ENCODE measurements at regions not wholly inside any gene's neighbourhood (a gene's known extent, or its start where the extent isn't known, plus 50 kb on each side); places are given as distances from the start of the nearest gene placed in this dataset.
A peak's percentile ranks its signal among the peaks of the same experiment; 100 is the strongest.

DNA sequence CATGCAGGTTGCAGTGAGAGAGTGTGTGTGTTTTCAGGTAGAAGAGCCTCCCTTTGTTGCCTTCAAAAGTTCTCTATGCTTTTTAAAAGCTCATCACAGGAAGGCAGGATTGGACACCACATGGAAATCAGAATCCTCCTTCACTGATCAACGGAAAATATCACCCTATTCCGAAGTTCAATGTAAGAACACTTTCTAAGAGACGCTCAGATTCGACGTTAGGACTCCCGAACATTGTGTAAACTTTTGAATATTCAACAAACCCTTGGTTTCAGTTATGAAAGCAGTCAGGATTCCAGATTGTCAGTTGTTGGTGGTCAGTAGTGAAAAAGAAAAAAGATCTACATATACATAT, 561.4 kb upstream of the ID2 start:
- H3K4me3 Mint-ChIP-seq, result no peak overlapping the region

GRCh38 chr2:8121022-8121825, 560.6 kb upstream of the ID2 start:
- Histone ChIP-seq H3K36me3 (ENCODE audit: control insufficient read depth, insufficient read depth, low read length) (no peaks in the 10 kb centered on the region), H3K9ac (ENCODE audit: extremely low read depth, low read length, poor library complexity, severe bottlenecking) (no peak overlapping the region), H3K4me3 (ENCODE audit: low read length) (no peak overlapping the region), H3K27ac (ENCODE audit: low read depth, low read length) (no peak overlapping the region), H3K4me1 (ENCODE audit: control insufficient read depth, insufficient read depth, low read length) (no peaks in the 10 kb centered on the region), H3K9me3 (ENCODE audit: control insufficient read depth, low read length) (no peaks in the 10 kb centered on the region), H3K27me3 (ENCODE audit: control insufficient read depth, insufficient read depth, low read length, poor library complexity, severe bottlenecking) (no peaks in the 10 kb centered on the region)
- no peak overlapping the region for H3K4me3 Mint-ChIP-seq
- H3K4me1 Mint-ChIP-seq, result peaks cover 14% of the 10 kb centered on the region
- DNase-seq, result no peak
- H3K27me3 Mint-ChIP-seq (ENCODE audit: insufficient read depth), result no peaks in the 10 kb centered on the region
- no peaks in the 10 kb centered on the region for H3K9me3 Mint-ChIP-seq
- H3K27ac Mint-ChIP-seq, result no peak overlapping the region
- H3K36me3 Mint-ChIP-seq (ENCODE audit: low read depth), result no peaks in the 10 kb centered on the region
- no peak for TF ChIP-seq CTCF (conservative IDR thresholded peaks at IDR 0.05)
- 93 to 94% methylated on average over 6 to 10 of the region's 10 CpGs for WGBS, 2 experiments (ENCODE audit: insufficient coverage in 1 of 2, insufficient read length in 1 of 2)

More for the DNA sequence above, 561.4 kb upstream of the ID2 start:
- H3K36me3 ChIP-seq (ENCODE audit: control insufficient read depth, insufficient read depth, low read length), result no peaks in the 10 kb centered on the region
- H3K27me3 ChIP-seq (ENCODE audit: control insufficient read depth, insufficient read depth, low read length, poor library complexity, severe bottlenecking), result no peaks in the 10 kb centered on the region
- no peak overlapping the region for H3K27ac Mint-ChIP-seq
- no peak overlapping the region for H3K4me3 ChIP-seq (ENCODE audit: low read length)
- no peak for DNase-seq
- peaks cover 14% of the 10 kb centered on the region for H3K4me1 Mint-ChIP-seq
- no peaks in the 10 kb centered on the region for H3K4me1 ChIP-seq (ENCODE audit: control insufficient read depth, insufficient read depth, low read length)
- no peak for TF ChIP-seq CTCF (conservative IDR thresholded peaks at IDR 0.05)
- H3K9ac ChIP-seq (ENCODE audit: extremely low read depth, low read length, poor library complexity, severe bottlenecking), result no peak overlapping the region
- H3K36me3 Mint-ChIP-seq (ENCODE audit: low read depth), result no peaks in the 10 kb centered on the region
- H3K9me3 Mint-ChIP-seq, result no peaks in the 10 kb centered on the region
- H3K27me3 Mint-ChIP-seq (ENCODE audit: insufficient read depth), result no peaks in the 10 kb centered on the region
- no peaks in the 10 kb centered on the region for H3K9me3 ChIP-seq (ENCODE audit: control insufficient read depth, low read length)
- H3K27ac ChIP-seq (ENCODE audit: low read depth, low read length), result peak overlapping the region; percentile 86
- WGBS, 2 experiments (ENCODE audit: insufficient coverage in 1 of 2, insufficient read length in 1 of 2), result 95% methylated on average over 6 of the region's 6 CpGs

GRCh38 chr2:8121826-8122513, 559.9 kb upstream of the ID2 start:
- Histone ChIP-seq H3K4me1 (ENCODE audit: control insufficient read depth, insufficient read depth, low read length) (no peaks in the 10 kb centered on the region), H3K9me3 (ENCODE audit: control insufficient read depth, low read length) (no peaks in the 10 kb centered on the region), H3K36me3 (ENCODE audit: control insufficient read depth, insufficient read depth, low read length) (no peaks in the 10 kb centered on the region), H3K27ac (ENCODE audit: low read depth, low read length) (no peak overlapping the region), H3K4me3 (ENCODE audit: low read length) (no peak overlapping the region), H3K9ac (ENCODE audit: extremely low read depth, low read length, poor library complexity, severe bottlenecking) (no peak overlapping the region), H3K27me3 (ENCODE audit: control insufficient read depth, insufficient read depth, low read length, poor library complexity, severe bottlenecking) (no peaks in the 10 kb centered on the region)
- DNase-seq, result no peak
- TF ChIP-seq CTCF (conservative IDR thresholded peaks at IDR 0.05), result no peak
- peaks cover 14% of the 10 kb centered on the region for H3K4me1 Mint-ChIP-seq
- H3K4me3 Mint-ChIP-seq, result no peak overlapping the region
- H3K27ac Mint-ChIP-seq, result no peak overlapping the region
- 95 to 100% methylated on average over 2 to 5 of the region's 5 CpGs for WGBS, 2 experiments (ENCODE audit: insufficient coverage in 1 of 2, insufficient read length in 1 of 2)
- H3K27me3 Mint-ChIP-seq (ENCODE audit: insufficient read depth), result no peaks in the 10 kb centered on the region
- no peaks in the 10 kb centered on the region for H3K36me3 Mint-ChIP-seq (ENCODE audit: low read depth)
- H3K9me3 Mint-ChIP-seq, result no peaks in the 10 kb centered on the region

Data from endodermal cell (in vitro differentiated cells).